B cell (primary cell): ENCODE measurements at regions not wholly inside any gene's neighbourhood (a gene's known extent, or its start where the extent isn't known, plus 50 kb on each side); places are given as distances from the start of the nearest gene placed in this dataset.

Experiments used
- ATAC-seq: fragments of 200-7000 bp; cut with Tn5 transposase; one replicate; pipeline ENCODE4 v1.10.0; 2021; ENCODE audit warnings: low read depth, mild to moderate bottlenecking, moderate number of reproducible peaks, moderate library complexity
- CTCF ChIA-PET: fragments of 350-600 bp; sonication (Branson Sonifier 250); formaldehyde crosslinking; loops from one replicate; lab custom pipeline; 2021; ENCODE audit warnings: antibody characterized with exemption, inconsistent platforms; lab: Charles Lee
- POLR2A ChIA-PET: fragments of 350-600 bp; sonication (Branson Sonifier 250); formaldehyde crosslinking; loops from one replicate; lab custom pipeline; 2021; ENCODE audit warnings: antibody characterized with exemption; lab: Charles Lee
- DNase-seq: peaks from one replicate; pipeline ENCODE4 v3.0.0; 2013
- H2AFZ ChIP-seq: 2 replicates; pipeline ENCODE4 v1.6.1; 2012; ENCODE audit warnings: mild to moderate bottlenecking, low read depth, low read length; ENCODE audit not compliant: insufficient read depth, poor library complexity, severe bottlenecking
- H3K27ac ChIP-seq, 2 donors: 1 replicate in 1 of 2; 2 replicates in 1 of 2; pipeline ENCODE4 v1.5.1; 2012 to 2013; ENCODE audit warnings: low read length in 2 of 2, mild to moderate bottlenecking in 2 of 2, moderate library complexity in 1 of 2
- H3K27me3 ChIP-seq, 4 experiments: fragments of 200-600 bp in 1 of 4; sonication (generic) in 1 of 4; replicated peaks in 1 of 4; 1 replicate in 2 of 4; 2 replicates in 2 of 4; pipeline versions ENCODE4 v1.6.1 to v1.7.0; 2013 to 2016; ENCODE audit warnings: low read length in 3 of 4, mild to moderate bottlenecking in 2 of 4, mixed read lengths in 1 of 4, moderate library complexity in 1 of 4; ENCODE audit not compliant: insufficient read depth in 4 of 4, control insufficient read depth in 3 of 4; ENCODE audit errors: control extremely low read depth in 1 of 4
- H3K36me3 ChIP-seq, 2 experiments: replicated peaks in 1 of 2; 1 replicate in 1 of 2; 2 replicates in 1 of 2; pipeline versions ENCODE4 v1.6.1 to v1.7.1; 2013; ENCODE audit warnings: low read length in 1 of 2; ENCODE audit not compliant: insufficient read depth in 2 of 2, control insufficient read depth in 1 of 2; ENCODE audit errors: control extremely low read depth in 1 of 2, extremely low read depth in 1 of 2
- H3K4me1 ChIP-seq, 2 donors: fragments of 200-600 bp in 1 of 2; sonication (generic) in 1 of 2; 1 replicate in 1 of 2; 2 replicates in 1 of 2; pipeline versions ENCODE4 v1.5.1 to v1.6.1; 2013 to 2017; ENCODE audit warnings: low read length in 2 of 2; ENCODE audit not compliant: control insufficient read depth in 2 of 2, insufficient read depth in 2 of 2
- H3K4me2 ChIP-seq: replicated peaks from 2 replicates; pipeline ENCODE3; 2012; ENCODE audit warnings: mild to moderate bottlenecking, low read depth, low read length; ENCODE audit not compliant: poor library complexity, severe bottlenecking
- H3K4me3 ChIP-seq, 5 experiments: fragments of 200-600 bp in 1 of 5; sonication (generic) in 1 of 5; 1 replicate in 3 of 5; 2 replicates in 2 of 5; pipeline versions ENCODE4 v1.5.1 to v1.7.0; 2011 to 2016; ENCODE audit warnings: low read length in 4 of 5, mild to moderate bottlenecking in 4 of 5, low read depth in 2 of 5, control low read depth in 1 of 5, moderate library complexity in 1 of 5; ENCODE audit not compliant: insufficient read depth in 1 of 5; ENCODE audit errors: control extremely low read depth in 1 of 5, extremely low read depth in 1 of 5
- H3K79me2 ChIP-seq: fragments of 200-600 bp; sonication (generic); one replicate; pipeline ENCODE4 v1.6.0; 2016; ENCODE audit warnings: low read length; ENCODE audit not compliant: control insufficient read depth, insufficient read depth
- H3K9ac ChIP-seq: fragments of 200-600 bp; sonication (generic); 2 replicates; pipeline ENCODE4 v1.6.1; 2017; ENCODE audit warnings: mild to moderate bottlenecking, low read length, moderate library complexity
- H3K9me3 ChIP-seq, 3 donors: one replicate each; pipeline versions ENCODE4 v1.6.1 to v1.7.1; 2013; ENCODE audit warnings: low read length in 2 of 3; ENCODE audit not compliant: control insufficient read depth in 2 of 3, insufficient read depth in 1 of 3; ENCODE audit errors: control extremely low read depth in 1 of 3
- H4K20me1 ChIP-seq: 2 replicates; pipeline ENCODE4 v1.6.0; 2012; ENCODE audit warnings: mild to moderate bottlenecking, low read length; ENCODE audit not compliant: insufficient read depth, control insufficient read depth, poor library complexity, severe bottlenecking
- H3K27ac Mint-ChIP-seq: one replicate; pipeline ENCODE4 v1.8.0; 2021; ENCODE audit warnings: mixed read lengths
- H3K27me3 Mint-ChIP-seq: one replicate; pipeline ENCODE4 v1.8.0; 2021; ENCODE audit warnings: mixed read lengths
- H3K4me1 Mint-ChIP-seq: one replicate; pipeline ENCODE4 v1.8.0; 2021; ENCODE audit warnings: mixed read lengths
- H3K4me3 Mint-ChIP-seq: one replicate; pipeline ENCODE4 v1.8.0; 2021; ENCODE audit warnings: mixed read lengths
- H3K9me3 Mint-ChIP-seq: one replicate; pipeline ENCODE4 v1.8.0; 2022; ENCODE audit warnings: mixed read lengths; ENCODE audit not compliant: insufficient read depth
- CTCF ChIP-seq: fragments of 200-600 bp; IDR thresholded peaks from one replicate; pipeline ENCODE4 v1.8.0; 2022; ENCODE audit warnings: antibody characterized with exemption, mild to moderate bottlenecking
- EZH2 ChIP-seq: IDR thresholded peaks from 2 replicates; pipeline ENCODE4 v1.6.1; 2012; ENCODE audit warnings: borderline replicate concordance, low read depth, mild to moderate bottlenecking, moderate library complexity, low read length; ENCODE audit not compliant: insufficient read depth, poor library complexity, severe bottlenecking
- WGBS: methylation state at CpG from one replicate; pipeline ENCODE4 v1.1.5; 2013; ENCODE audit warnings: missing lambda C conversion rate; ENCODE audit not compliant: insufficient coverage; 5-methylcytosine and 5-hydroxymethylcytosine counted together
- intact Hi-C: fragments of 100-400 bp; cut with micrococcal nuclease; formaldehyde crosslinking; loops from one replicate; pipeline ENCODE4 v1.10.0; 2022

GRCh38 chr20:58028123-58028522, 200.3 kb downstream of the ANKRD60 start:
- no peak for ATAC-seq
- Histone ChIP-seq H3K4me2 (no peak overlapping the region), H4K20me1 (no peaks in the 10 kb centered on the region), H3K36me3 (no peaks in the 10 kb centered on the region), H3K27ac (no peak overlapping the region), H3K4me1 (no peaks in the 10 kb centered on the region), H3K9ac (no peak overlapping the region), H3K27me3 (peaks cover 0 to 13% (median 10%) of the 10 kb centered on the region in 4 experiments), H3K9me3 (no peaks in the 10 kb centered on the region), H3K79me2 (no peaks in the 10 kb centered on the region), H3K4me3 (no peak overlapping the region), H2AFZ (no peak overlapping the region)
- Mint-ChIP-seq H3K4me1 (no peaks in the 10 kb centered on the region), H3K27me3 (peaks cover 30% of the 10 kb centered on the region), H3K27ac (no peak overlapping the region), H3K4me3 (no peak overlapping the region), H3K9me3 (no peaks in the 10 kb centered on the region)
- ChIA-PET POLR2A (no interaction called here), CTCF (interaction anchor here (0.8 to 1.5 kb wide), 2 partner anchors 374 to 432 kb away, joined by 3 to 5 read pairs; no protein-coding TSS in a partner anchor)
- intact Hi-C loops, result no loop called here
- WGBS, result 88% methylated on average over 3 of the region's 3 CpGs
- DNase-seq, result no peak
- TF ChIP-seq CTCF (no peak), EZH2 (no peak)

GRCh38 chr20:58026361-58026760, 202.1 kb downstream of the ANKRD60 start:
- H3K4me3 Mint-ChIP-seq, result no peak overlapping the region
- CTCF ChIA-PET, result no interaction called here
- H3K4me1 Mint-ChIP-seq, result no peaks in the 10 kb centered on the region
- Histone ChIP-seq H3K4me3 (no peak overlapping the region), H3K4me2 (no peak overlapping the region), H3K9ac (no peak overlapping the region), H4K20me1 (no peaks in the 10 kb centered on the region), H3K4me1 (no peaks in the 10 kb centered on the region), H2AFZ (no peak overlapping the region), H3K27ac (no peak overlapping the region), H3K36me3 (no peaks in the 10 kb centered on the region), H3K27me3 (peaks cover 0 to 13% (median 10%) of the 10 kb centered on the region in 4 experiments), H3K9me3 (no peaks in the 10 kb centered on the region), H3K79me2 (no peaks in the 10 kb centered on the region)
- WGBS, result 100% methylated on average over 1 of the region's 2 CpGs
- H3K9me3 Mint-ChIP-seq, result no peaks in the 10 kb centered on the region
- H3K27me3 Mint-ChIP-seq, result peaks cover 30% of the 10 kb centered on the region
- no peak for DNase-seq
- intact Hi-C loops, result no loop called here
- POLR2A ChIA-PET, result no interaction called here
- no peak overlapping the region for H3K27ac Mint-ChIP-seq
- ATAC-seq, result no peak
- TF ChIP-seq CTCF (no peak), EZH2 (no peak)
